ENCODE measurements at regions not wholly inside any gene's neighbourhood (a gene's known extent, or its start where the extent isn't known, plus 50 kb on each side); places are given as distances from the start of the nearest gene placed in this dataset.

GRCh38 chr6:25010902-25011625, 75.3 kb upstream of the RIPOR2 start (continued):
- TF ChIP-seq, protein P1, sequence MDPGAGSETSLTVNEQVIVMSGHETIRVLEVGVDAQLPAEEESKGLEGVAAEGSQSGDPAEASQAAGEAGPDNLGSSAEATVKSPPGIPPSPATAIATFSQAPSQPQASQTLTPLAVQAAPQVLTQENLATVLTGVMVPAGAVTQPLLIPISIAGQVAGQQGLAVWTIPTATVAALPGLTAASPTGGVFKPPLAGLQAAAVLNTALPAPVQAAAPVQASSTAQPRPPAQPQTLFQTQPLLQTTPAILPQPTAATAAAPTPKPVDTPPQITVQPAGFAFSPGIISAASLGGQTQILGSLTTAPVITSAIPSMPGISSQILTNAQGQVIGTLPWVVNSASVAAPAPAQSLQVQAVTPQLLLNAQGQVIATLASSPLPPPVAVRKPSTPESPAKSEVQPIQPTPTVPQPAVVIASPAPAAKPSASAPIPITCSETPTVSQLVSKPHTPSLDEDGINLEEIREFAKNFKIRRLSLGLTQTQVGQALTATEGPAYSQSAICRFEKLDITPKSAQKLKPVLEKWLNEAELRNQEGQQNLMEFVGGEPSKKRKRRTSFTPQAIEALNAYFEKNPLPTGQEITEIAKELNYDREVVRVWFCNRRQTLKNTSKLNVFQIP (CRISPR knock-in tag; IDR thresholded peaks at IDR 0.05; ENCODE audit: borderline replicate concordance, low read depth): no peak
- TF ChIP-seq ZNF8 (CRISPR knock-in tag; IDR thresholded peaks at IDR 0.05): no peak
- no peak for TF ChIP-seq TCF4 (CRISPR knock-in tag; IDR thresholded peaks at IDR 0.05; ENCODE audit: borderline replicate concordance)
- TF ChIP-seq ARNTL (CRISPR knock-in tag; IDR thresholded peaks at IDR 0.05; ENCODE audit: borderline replicate concordance, low read depth): no peak
- TF ChIP-seq, protein P2, sequence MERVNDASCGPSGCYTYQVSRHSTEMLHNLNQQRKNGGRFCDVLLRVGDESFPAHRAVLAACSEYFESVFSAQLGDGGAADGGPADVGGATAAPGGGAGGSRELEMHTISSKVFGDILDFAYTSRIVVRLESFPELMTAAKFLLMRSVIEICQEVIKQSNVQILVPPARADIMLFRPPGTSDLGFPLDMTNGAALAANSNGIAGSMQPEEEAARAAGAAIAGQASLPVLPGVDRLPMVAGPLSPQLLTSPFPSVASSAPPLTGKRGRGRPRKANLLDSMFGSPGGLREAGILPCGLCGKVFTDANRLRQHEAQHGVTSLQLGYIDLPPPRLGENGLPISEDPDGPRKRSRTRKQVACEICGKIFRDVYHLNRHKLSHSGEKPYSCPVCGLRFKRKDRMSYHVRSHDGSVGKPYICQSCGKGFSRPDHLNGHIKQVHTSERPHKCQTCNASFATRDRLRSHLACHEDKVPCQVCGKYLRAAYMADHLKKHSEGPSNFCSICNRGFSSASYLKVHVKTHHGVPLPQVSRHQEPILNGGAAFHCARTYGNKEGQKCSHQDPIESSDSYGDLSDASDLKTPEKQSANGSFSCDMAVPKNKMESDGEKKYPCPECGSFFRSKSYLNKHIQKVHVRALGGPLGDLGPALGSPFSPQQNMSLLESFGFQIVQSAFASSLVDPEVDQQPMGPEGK (CRISPR knock-in tag; IDR thresholded peaks at IDR 0.05; ENCODE audit: borderline replicate concordance): no peak
- TF ChIP-seq ZC3H10 (CRISPR knock-in tag; IDR thresholded peaks at IDR 0.05): no peak
- TF ChIP-seq ISL1 (CRISPR knock-in tag; IDR thresholded peaks at IDR 0.05): no peak
- TF ChIP-seq PPARA (CRISPR knock-in tag; IDR thresholded peaks at IDR 0.05; ENCODE audit: borderline replicate concordance): no peak

GRCh38 chr6:25012657-25013056, 76.9 kb upstream of the RIPOR2 start:
- ATAC-seq: peak; percentile 28; the same call in 2 of the 3 replicates
- TF ChIP-seq ZFP3 (CRISPR knock-in tag; IDR thresholded peaks at IDR 0.05) (no peak), BACH2 (CRISPR knock-in tag; IDR thresholded peaks at IDR 0.05; ENCODE audit: borderline replicate concordance) (no peak), ISL1 (CRISPR knock-in tag; IDR thresholded peaks at IDR 0.05) (peak; percentile 46), ARNTL (CRISPR knock-in tag; IDR thresholded peaks at IDR 0.05; ENCODE audit: borderline replicate concordance, low read depth) (no peak), ZNF8 (CRISPR knock-in tag; IDR thresholded peaks at IDR 0.05) (no peak), ZC3H10 (CRISPR knock-in tag; IDR thresholded peaks at IDR 0.05) (no peak)
- TF ChIP-seq, protein P2 (CRISPR knock-in tag; IDR thresholded peaks at IDR 0.05; ENCODE audit: borderline replicate concordance): no peak

- peak; percentile 23; the same call in 1 of the 3 replicates for ATAC-seq
- TF ChIP-seq CSDC2 (CRISPR knock-in tag; IDR thresholded peaks at IDR 0.05) (no peak), ZC3H10 (CRISPR knock-in tag; IDR thresholded peaks at IDR 0.05) (no peak), SNAI2 (CRISPR knock-in tag; IDR thresholded peaks at IDR 0.05) (no peak), ESRRG (CRISPR knock-in tag; IDR thresholded peaks at IDR 0.05) (no peak), PPARA (CRISPR knock-in tag; IDR thresholded peaks at IDR 0.05; ENCODE audit: borderline replicate concordance) (no peak), ZFP30 (CRISPR knock-in tag; IDR thresholded peaks at IDR 0.05) (no peak), GLIS3 (CRISPR knock-in tag; IDR thresholded peaks at IDR 0.05) (no peak), RARB (CRISPR knock-in tag; IDR thresholded peaks at IDR 0.05) (no peak), TCF4 (CRISPR knock-in tag; IDR thresholded peaks at IDR 0.05; ENCODE audit: borderline replicate concordance) (no peak), BACH2 (CRISPR knock-in tag; IDR thresholded peaks at IDR 0.05; ENCODE audit: borderline replicate concordance) (no peak)
- TF ChIP-seq, protein P1 (CRISPR knock-in tag; IDR thresholded peaks at IDR 0.05; ENCODE audit: borderline replicate concordance, low read depth): no peak
- TF ChIP-seq, protein P2 (CRISPR knock-in tag; IDR thresholded peaks at IDR 0.05; ENCODE audit: borderline replicate concordance): no peak
- TF ChIP-seq, protein P3, sequence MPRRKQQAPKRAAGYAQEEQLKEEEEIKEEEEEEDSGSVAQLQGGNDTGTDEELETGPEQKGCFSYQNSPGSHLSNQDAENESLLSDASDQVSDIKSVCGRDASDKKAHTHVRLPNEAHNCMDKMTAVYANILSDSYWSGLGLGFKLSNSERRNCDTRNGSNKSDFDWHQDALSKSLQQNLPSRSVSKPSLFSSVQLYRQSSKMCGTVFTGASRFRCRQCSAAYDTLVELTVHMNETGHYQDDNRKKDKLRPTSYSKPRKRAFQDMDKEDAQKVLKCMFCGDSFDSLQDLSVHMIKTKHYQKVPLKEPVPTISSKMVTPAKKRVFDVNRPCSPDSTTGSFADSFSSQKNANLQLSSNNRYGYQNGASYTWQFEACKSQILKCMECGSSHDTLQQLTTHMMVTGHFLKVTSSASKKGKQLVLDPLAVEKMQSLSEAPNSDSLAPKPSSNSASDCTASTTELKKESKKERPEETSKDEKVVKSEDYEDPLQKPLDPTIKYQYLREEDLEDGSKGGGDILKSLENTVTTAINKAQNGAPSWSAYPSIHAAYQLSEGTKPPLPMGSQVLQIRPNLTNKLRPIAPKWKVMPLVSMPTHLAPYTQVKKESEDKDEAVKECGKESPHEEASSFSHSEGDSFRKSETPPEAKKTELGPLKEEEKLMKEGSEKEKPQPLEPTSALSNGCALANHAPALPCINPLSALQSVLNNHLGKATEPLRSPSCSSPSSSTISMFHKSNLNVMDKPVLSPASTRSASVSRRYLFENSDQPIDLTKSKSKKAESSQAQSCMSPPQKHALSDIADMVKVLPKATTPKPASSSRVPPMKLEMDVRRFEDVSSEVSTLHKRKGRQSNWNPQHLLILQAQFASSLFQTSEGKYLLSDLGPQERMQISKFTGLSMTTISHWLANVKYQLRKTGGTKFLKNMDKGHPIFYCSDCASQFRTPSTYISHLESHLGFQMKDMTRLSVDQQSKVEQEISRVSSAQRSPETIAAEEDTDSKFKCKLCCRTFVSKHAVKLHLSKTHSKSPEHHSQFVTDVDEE (CRISPR knock-in tag; IDR thresholded peaks at IDR 0.05): no peak
- TF ChIP-seq, protein P4, sequence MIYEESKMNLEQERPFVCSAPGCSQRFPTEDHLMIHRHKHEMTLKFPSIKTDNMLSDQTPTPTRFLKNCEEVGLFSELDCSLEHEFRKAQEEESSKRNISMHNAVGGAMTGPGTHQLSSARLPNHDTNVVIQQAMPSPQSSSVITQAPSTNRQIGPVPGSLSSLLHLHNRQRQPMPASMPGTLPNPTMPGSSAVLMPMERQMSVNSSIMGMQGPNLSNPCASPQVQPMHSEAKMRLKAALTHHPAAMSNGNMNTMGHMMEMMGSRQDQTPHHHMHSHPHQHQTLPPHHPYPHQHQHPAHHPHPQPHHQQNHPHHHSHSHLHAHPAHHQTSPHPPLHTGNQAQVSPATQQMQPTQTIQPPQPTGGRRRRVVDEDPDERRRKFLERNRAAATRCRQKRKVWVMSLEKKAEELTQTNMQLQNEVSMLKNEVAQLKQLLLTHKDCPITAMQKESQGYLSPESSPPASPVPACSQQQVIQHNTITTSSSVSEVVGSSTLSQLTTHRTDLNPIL (CRISPR knock-in tag; IDR thresholded peaks at IDR 0.05; ENCODE audit: low read depth): no peak
Measured at GRCh38 chr6:25013246-25013645, 77.5 kb upstream of the RIPOR2 start.

Measured in SK-N-SH treated with all-trans-retinoic acid at 6 μM for 48 hours (cell line).